ENCODE measurements at regions not wholly inside any gene's neighbourhood (a gene's known extent, or its start where the extent isn't known, plus 50 kb on each side); places are given as distances from the start of the nearest gene placed in this dataset.

GRCh38 chr14:61132894-61133293, 148.2 kb downstream of the TMEM30B start:
- DNase-seq (ENCODE audit: low read depth in 3 of 3) = no peak

- DNase-seq (ENCODE audit: low read depth in 3 of 3) = no peak
Measured at GRCh38 chr14:61132336-61132735, 148.8 kb downstream of the TMEM30B start.

GRCh38 chr14:61130512-61131260, 149.6 kb downstream of the SLC38A6 start:
- no peak for DNase-seq (ENCODE audit: low read depth in 3 of 3)

- no peak for DNase-seq (ENCODE audit: low read depth in 3 of 3)
Measured at GRCh38 chr14:61129168-61129745, 148.2 kb downstream of the SLC38A6 start.

- no peak for DNase-seq (ENCODE audit: low read depth in 3 of 3)
Measured at GRCh38 chr14:61128382-61129167, 147.5 kb downstream of the SLC38A6 start.

- no peak for DNase-seq (ENCODE audit: low read depth in 3 of 3)
Measured at GRCh38 chr14:61126603-61127498, 145.8 kb downstream of the SLC38A6 start.

GRCh38 chr14:61125867-61126572, 145.0 kb downstream of the SLC38A6 start:
- DNase-seq (ENCODE audit: low read depth in 3 of 3) = no peak

- DNase-seq (ENCODE audit: low read depth in 3 of 3) = no peak
Measured at GRCh38 chr14:61125041-61125866, 144.2 kb downstream of the SLC38A6 start.

- DNase-seq (ENCODE audit: low read depth in 3 of 3) = no peak
Measured at GRCh38 chr14:61122862-61123261, 141.8 kb downstream of the SLC38A6 start.

GRCh38 chr14:61121355-61121787, 140.3 kb downstream of the SLC38A6 start:
- no peak for DNase-seq (ENCODE audit: low read depth in 3 of 3)

- no peak for DNase-seq (ENCODE audit: low read depth in 3 of 3)
Measured at GRCh38 chr14:61120576-61120975, 139.5 kb downstream of the SLC38A6 start.

GRCh38 chr14:61119006-61119405, 138.0 kb downstream of the SLC38A6 start:
- no peak for DNase-seq (ENCODE audit: low read depth in 3 of 3)

GRCh38 chr14:61116369-61116768, 135.3 kb downstream of the SLC38A6 start:
- DNase-seq (ENCODE audit: low read depth in 3 of 3) = no peak

GRCh38 chr14:61113561-61114225, 132.6 kb downstream of the SLC38A6 start:
- DNase-seq (ENCODE audit: low read depth in 3 of 3) = no peak

- DNase-seq (ENCODE audit: low read depth in 3 of 3) = no peak
Measured at GRCh38 chr14:61112506-61112905, 131.5 kb downstream of the SLC38A6 start.

- DNase-seq (ENCODE audit: low read depth in 3 of 3) = no peak
Measured at GRCh38 chr14:61111731-61112130, 130.7 kb downstream of the SLC38A6 start.

- no peak for DNase-seq (ENCODE audit: low read depth in 3 of 3)
Measured at GRCh38 chr14:61111209-61111665, 130.2 kb downstream of the SLC38A6 start.

- no peak for DNase-seq (ENCODE audit: low read depth in 3 of 3)
Measured at GRCh38 chr14:61110316-61111082, 129.5 kb downstream of the SLC38A6 start.

GRCh38 chr14:61109288-61109687, 128.2 kb downstream of the SLC38A6 start:
- DNase-seq (ENCODE audit: low read depth in 3 of 3) = no peak
